HepG2 (cell line): ENCODE measurements at regions not wholly inside any gene's neighbourhood (a gene's known extent, or its start where the extent isn't known, plus 50 kb on each side); places are given as distances from the start of the nearest gene placed in this dataset.

Source experiments
- ATAC-seq: fragments of 200-7000 bp; cut with Tn5 transposase; 3 replicates; pipeline ENCODE4 v1.9.1; 2020; ENCODE audit warnings: mild to moderate bottlenecking, moderate library complexity
- BruUV-seq: library from RNA; stranded (reverse); fragments of 400-500 nt; replicated peaks from 2 replicates; lab custom pipeline; 2021; lab: Mats Ljungman, UMichigan
- CTCF ChIA-PET: fragments of 300-600 bp; formaldehyde crosslinking; extraction: SDS; loops from one replicate; lab custom pipeline; 2021; ENCODE audit warnings: low total read pairs, inconsistent platforms, low intra/inter-chr PET ratio; lab: Yijun Ruan, JAX
- POLR2A ChIA-PET: fragments of 350-600 bp; sonication (Branson Sonifier 250); formaldehyde crosslinking; loops from one replicate; lab custom pipeline; 2020; ENCODE audit warnings: antibody characterized with exemption, inconsistent platforms; lab: Yijun Ruan, JAX
- DNase-seq: peaks from one replicate; pipeline ENCODE4 v3.0.0-alpha.2; 2015; ENCODE audit warnings: low spot score
- FAIRE-seq: peaks from 3 replicates; lab custom pipeline; 2011; peaks lifted over from hg19 to GRCh38; lab: Jason Lieb, UNC
- H2AFZ ChIP-seq: one replicate; pipeline ENCODE4 v1.6.1; 2011; ENCODE audit warnings: low read length, inconsistent platforms
- H3K27ac ChIP-seq: fragments of 300-600 bp; 3 replicates; pipeline ENCODE4 v1.8.0; 2011; ENCODE audit warnings: mixed run types, mild to moderate bottlenecking, mixed read lengths, low read length, inconsistent platforms; ENCODE audit not compliant: insufficient read depth; ENCODE audit errors: extremely low read length
- H3K27me3 ChIP-seq, 2 experiments: fragments of 200-600 bp in 1 of 2; 2 replicates in 1 of 2; 3 replicates in 1 of 2; pipeline versions ENCODE4 v1.6.0 to v1.8.0; 2011; ENCODE audit warnings: low read length in 2 of 2, mild to moderate bottlenecking in 2 of 2, moderate library complexity in 2 of 2, inconsistent platforms in 1 of 2; ENCODE audit not compliant: insufficient read depth in 2 of 2, control insufficient read depth in 1 of 2
- H3K36me3 ChIP-seq, 2 experiments: fragments of 200-600 bp in 1 of 2; replicated peaks in 1 of 2; 2 replicates in 1 of 2; 3 replicates in 1 of 2; pipeline versions ENCODE4 v1.5.1 to v1.8.0; 2011; ENCODE audit warnings: low read length in 2 of 2, inconsistent platforms in 1 of 2; ENCODE audit not compliant: insufficient read depth in 2 of 2, control insufficient read depth in 1 of 2
- H3K4me1 ChIP-seq: 2 replicates; pipeline ENCODE4 v1.5.1; 2012; ENCODE audit warnings: low read length, inconsistent platforms; ENCODE audit not compliant: insufficient read depth
- H3K4me2 ChIP-seq: 2 replicates; pipeline ENCODE4 v1.6.0; 2011; ENCODE audit warnings: low read depth, low read length, inconsistent platforms
- H3K4me3 ChIP-seq, 3 experiments: fragments of 200-600 bp in 1 of 3; sonication (generic), shearing (Covaris generic) in 1 of 3; replicated peaks in 1 of 3; 2 replicates each; pipeline ENCODE4 v1.5.1; 2011 to 2016; ENCODE audit warnings: low read length in 3 of 3, inconsistent platforms in 2 of 3, low read depth in 2 of 3, mild to moderate bottlenecking in 2 of 3, control low read depth in 1 of 3, mixed read lengths in 1 of 3; ENCODE audit not compliant: insufficient read depth in 1 of 3
- H3K79me2 ChIP-seq: one replicate; pipeline ENCODE4 v1.6.1; 2011; ENCODE audit warnings: low read length, inconsistent platforms; ENCODE audit not compliant: insufficient read depth
- H3K9ac ChIP-seq: 2 replicates; pipeline ENCODE4 v1.6.0; 2011; ENCODE audit warnings: mild to moderate bottlenecking, low read depth, low read length, inconsistent platforms; ENCODE audit not compliant: insufficient read depth
- H3K9me3 ChIP-seq: 2 replicates; pipeline ENCODE4 v1.5.1; 2012; ENCODE audit warnings: mild to moderate bottlenecking, low read length
- H4K20me1 ChIP-seq: 2 replicates; pipeline ENCODE4 v1.6.0; 2011; ENCODE audit warnings: inconsistent platforms, mild to moderate bottlenecking, low read length, moderate library complexity; ENCODE audit not compliant: insufficient read depth
- AKAP8 ChIP-seq: sonication (generic); formaldehyde crosslinking; IDR thresholded peaks from 2 replicates; pipeline ENCODE4 v1.5.1; 2020; ENCODE audit warnings: mild to moderate bottlenecking, missing genetic modification reagents
- ELF3 ChIP-seq: IDR thresholded peaks from 2 replicates; pipeline ENCODE4 v1.6.1; 2016; ENCODE audit warnings: missing genetic modification reagents, missing compliant biosample characterization
- ETV6 ChIP-seq: sonication (generic); formaldehyde crosslinking; conservative IDR thresholded peaks from 2 replicates; pipeline ENCODE4 v1.4.0; 2020; ENCODE audit warnings: missing genetic modification reagents
- HDAC6 ChIP-seq: fragments of 200-600 bp; sonication (generic); IDR thresholded peaks from 2 replicates; pipeline ENCODE4 v1.7.0; 2017; ENCODE audit warnings: mild to moderate bottlenecking, antibody characterized with exemption, low read length, low read depth
- MAZ ChIP-seq, 2 experiments: sonication (generic) in 1 of 2; formaldehyde crosslinking in 1 of 2; IDR thresholded peaks; 2 replicates each; pipeline versions ENCODE4 v1.5.0 to v1.6.1; 2012 to 2020; ENCODE audit warnings: low read depth in 2 of 2, mild to moderate bottlenecking in 2 of 2, borderline replicate concordance in 1 of 2, improper control_type of control experiment in 1 of 2, low read length in 1 of 2, missing genetic modification reagents in 1 of 2, moderate library complexity in 1 of 2
- NFE2L2 ChIP-seq: fragments of 150-350 bp; IDR thresholded peaks from 2 replicates; pipeline ENCODE4 v1.6.1; 2014; ENCODE audit warnings: low read length
- PHF21A ChIP-seq: sonication (generic); formaldehyde crosslinking; IDR thresholded peaks from 2 replicates; pipeline ENCODE4 v1.5.0; 2020; ENCODE audit warnings: mild to moderate bottlenecking, missing genetic modification reagents
- SKI ChIP-seq: fragments of 450-650 bp; IDR thresholded peaks from one replicate; pipeline ENCODE4 v1.6.1; 2018; ENCODE audit warnings: mild to moderate bottlenecking; ENCODE audit not compliant: partially characterized antibody
- STAT6 ChIP-seq: sonication (generic); formaldehyde crosslinking; IDR thresholded peaks from 2 replicates; pipeline ENCODE4 v1.4.0; 2020; ENCODE audit warnings: missing genetic modification reagents, mild to moderate bottlenecking, borderline replicate concordance
- ZBTB21 ChIP-seq: sonication (generic); formaldehyde crosslinking; IDR thresholded peaks from 2 replicates; pipeline ENCODE4 v1.4.0; 2020; ENCODE audit warnings: missing genetic modification reagents
- ZNF20 ChIP-seq: sonication (generic); formaldehyde crosslinking; IDR thresholded peaks from 2 replicates; pipeline ENCODE4 v1.4.0; 2020; ENCODE audit warnings: mild to moderate bottlenecking, moderate library complexity, missing genetic modification reagents
- ZNF549 ChIP-seq: sonication (generic); formaldehyde crosslinking; IDR thresholded peaks from 2 replicates; pipeline ENCODE4 v1.5.0; 2020; ENCODE audit warnings: missing genetic modification reagents
- ZNF773 ChIP-seq: sonication (generic); formaldehyde crosslinking; IDR thresholded peaks from 2 replicates; pipeline ENCODE4 v1.4.0; 2020; ENCODE audit warnings: missing genetic modification reagents, borderline replicate concordance
- ZNF878 ChIP-seq: sonication (generic); formaldehyde crosslinking; IDR thresholded peaks from 2 replicates; pipeline ENCODE4 v1.8.1; 2023; ENCODE audit warnings: mild to moderate bottlenecking, missing genetic modification reagents, moderate library complexity
- WGBS: methylation state at CpG from one replicate; pipeline ENCODE4 v1.1.6; 2017; ENCODE audit warnings: low lambda C conversion rate; 5-methylcytosine and 5-hydroxymethylcytosine counted together
- in situ Hi-C: cut with HindIII; loops from 2 replicates; pipeline ENCODE4 v1.10.0; 2017; ENCODE audit warnings: low pct_unique_long_range_greater_than_20kb; ENCODE audit not compliant: extremely low pct_ligation_motif_present
- intact Hi-C: fragments of 100-400 bp; cut with micrococcal nuclease; formaldehyde crosslinking; loops from one replicate; pipeline ENCODE4 v1.10.0; 2022; ENCODE audit not compliant: unreplicated experiment
- TF ChIP-seq, protein P1 (sequence below): IDR thresholded peaks from 2 replicates; pipeline ENCODE4 v1.6.1; 2016; ENCODE audit warnings: missing compliant biosample characterization, missing genetic modification reagents, borderline replicate concordance
- TF ChIP-seq, protein P2 (sequence below): sonication (generic); formaldehyde crosslinking; IDR thresholded peaks from 2 replicates; pipeline ENCODE4 v1.8.1; 2022; ENCODE audit warnings: low read depth, mild to moderate bottlenecking, missing genetic modification reagents
- TF ChIP-seq, protein P3 (sequence below): sonication (generic); formaldehyde crosslinking; conservative IDR thresholded peaks from 2 replicates; pipeline ENCODE4 v1.4.0; 2020; ENCODE audit warnings: missing genetic modification reagents

- Histone ChIP-seq H3K4me3 (peak overlapping the region in 2 of 3 experiments; percentile 25 to 37; a peak in 3 of 6 replicates), H3K9me3 (no peaks in the 10 kb centered on the region), H4K20me1 (no peaks in the 10 kb centered on the region), H3K4me2 (peak overlapping the region; percentile 69), H2AFZ (peak overlapping the region; percentile 47), H3K27ac (peak overlapping the region; percentile 73), H3K4me1 (peaks cover 63% of the 10 kb centered on the region), H3K9ac (peak overlapping the region; percentile 51; the same call in 1 of the 2 replicates), H3K27me3 (no peaks in the 10 kb centered on the region), H3K79me2 (no peaks in the 10 kb centered on the region), H3K36me3 (no peaks in the 10 kb centered on the region)
- no peak for ATAC-seq
- intact Hi-C loops: loop anchor here (2.0 kb wide), 2 partner anchors 33 to 63 kb away; partner anchors contain the start of gene ATF7IP2
- CTCF ChIA-PET: no interaction called here
- no TSS peak for BruUV-seq
- 19% methylated on average over 2 of the region's 2 CpGs for WGBS
- in situ Hi-C loops: no loop called here
- POLR2A ChIA-PET: interaction anchor here (1.9 kb wide), 1 partner anchor 62 kb away, joined by 6 read pairs; the partner anchor contains the start of gene ATF7IP2
- FAIRE-seq: no peak
- DNase-seq: no peak
- TF ChIP-seq ZNF773 (CRISPR knock-in tag) (no peak), HDAC6 (no peak), PHF21A (CRISPR knock-in tag) (0 out of 2 replicates have a peak, but pooled peaks have one; percentile 13), AKAP8 (CRISPR knock-in tag) (no peak), MAZ (IDR thresholded peaks at IDR 0.05; ENCODE audit: borderline replicate concordance, low read depth, low read length) (no peak), MAZ (CRISPR knock-in tag; IDR thresholded peaks at IDR 0.05; ENCODE audit: low read depth) (no peak), ELF3 (CRISPR knock-in tag) (no peak), ETV6 (CRISPR knock-in tag) (no peak), ZBTB21 (CRISPR knock-in tag) (no peak), ZNF20 (no peak), SKI (no peak), STAT6 (CRISPR knock-in tag) (0 out of 2 replicates have a peak, but pooled peaks have one; percentile 9), NFE2L2 (no peak), ZNF878 (CRISPR knock-in tag) (no peak), ZNF549 (CRISPR knock-in tag) (no peak)
- TF ChIP-seq, protein P1, sequence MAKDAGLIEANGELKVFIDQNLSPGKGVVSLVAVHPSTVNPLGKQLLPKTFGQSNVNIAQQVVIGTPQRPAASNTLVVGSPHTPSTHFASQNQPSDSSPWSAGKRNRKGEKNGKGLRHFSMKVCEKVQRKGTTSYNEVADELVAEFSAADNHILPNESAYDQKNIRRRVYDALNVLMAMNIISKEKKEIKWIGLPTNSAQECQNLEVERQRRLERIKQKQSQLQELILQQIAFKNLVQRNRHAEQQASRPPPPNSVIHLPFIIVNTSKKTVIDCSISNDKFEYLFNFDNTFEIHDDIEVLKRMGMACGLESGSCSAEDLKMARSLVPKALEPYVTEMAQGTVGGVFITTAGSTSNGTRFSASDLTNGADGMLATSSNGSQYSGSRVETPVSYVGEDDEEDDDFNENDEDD (CRISPR knock-in tag): no peak
- TF ChIP-seq, protein P2, sequence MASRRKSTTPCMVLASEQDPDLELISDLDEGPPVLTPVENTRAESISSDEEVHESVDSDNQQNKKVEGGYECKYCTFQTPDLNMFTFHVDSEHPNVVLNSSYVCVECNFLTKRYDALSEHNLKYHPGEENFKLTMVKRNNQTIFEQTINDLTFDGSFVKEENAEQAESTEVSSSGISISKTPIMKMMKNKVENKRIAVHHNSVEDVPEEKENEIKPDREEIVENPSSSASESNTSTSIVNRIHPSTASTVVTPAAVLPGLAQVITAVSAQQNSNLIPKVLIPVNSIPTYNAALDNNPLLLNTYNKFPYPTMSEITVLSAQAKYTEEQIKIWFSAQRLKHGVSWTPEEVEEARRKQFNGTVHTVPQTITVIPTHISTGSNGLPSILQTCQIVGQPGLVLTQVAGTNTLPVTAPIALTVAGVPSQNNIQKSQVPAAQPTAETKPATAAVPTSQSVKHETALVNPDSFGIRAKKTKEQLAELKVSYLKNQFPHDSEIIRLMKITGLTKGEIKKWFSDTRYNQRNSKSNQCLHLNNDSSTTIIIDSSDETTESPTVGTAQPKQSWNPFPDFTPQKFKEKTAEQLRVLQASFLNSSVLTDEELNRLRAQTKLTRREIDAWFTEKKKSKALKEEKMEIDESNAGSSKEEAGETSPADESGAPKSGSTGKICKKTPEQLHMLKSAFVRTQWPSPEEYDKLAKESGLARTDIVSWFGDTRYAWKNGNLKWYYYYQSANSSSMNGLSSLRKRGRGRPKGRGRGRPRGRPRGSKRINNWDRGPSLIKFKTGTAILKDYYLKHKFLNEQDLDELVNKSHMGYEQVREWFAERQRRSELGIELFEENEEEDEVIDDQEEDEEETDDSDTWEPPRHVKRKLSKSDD: no peak
- TF ChIP-seq, protein P3, sequence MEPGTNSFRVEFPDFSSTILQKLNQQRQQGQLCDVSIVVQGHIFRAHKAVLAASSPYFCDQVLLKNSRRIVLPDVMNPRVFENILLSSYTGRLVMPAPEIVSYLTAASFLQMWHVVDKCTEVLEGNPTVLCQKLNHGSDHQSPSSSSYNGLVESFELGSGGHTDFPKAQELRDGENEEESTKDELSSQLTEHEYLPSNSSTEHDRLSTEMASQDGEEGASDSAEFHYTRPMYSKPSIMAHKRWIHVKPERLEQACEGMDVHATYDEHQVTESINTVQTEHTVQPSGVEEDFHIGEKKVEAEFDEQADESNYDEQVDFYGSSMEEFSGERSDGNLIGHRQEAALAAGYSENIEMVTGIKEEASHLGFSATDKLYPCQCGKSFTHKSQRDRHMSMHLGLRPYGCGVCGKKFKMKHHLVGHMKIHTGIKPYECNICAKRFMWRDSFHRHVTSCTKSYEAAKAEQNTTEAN (CRISPR knock-in tag): no peak
Measured at GRCh38 chr16:10323528-10323869, 62.4 kb upstream of the ATF7IP2 start.
